PC-9 (cell line): ENCODE measurements at regions not wholly inside any gene's neighbourhood (a gene's known extent, or its start where the extent isn't known, plus 50 kb on each side); places are given as distances from the start of the nearest gene placed in this dataset.

Experiments
- CTCF ChIP-seq: fragments of 200-600 bp; sonication (generic); conservative IDR thresholded peaks from 2 replicates; pipeline ENCODE4 v1.6.1; 2017; ENCODE audit warnings: mixed run types, antibody characterized with exemption, mild to moderate bottlenecking, moderate library complexity
- EZH2 ChIP-seq: fragments of 200-600 bp; sonication (generic); IDR thresholded peaks from 2 replicates; pipeline ENCODE4 v1.8.0; 2017; ENCODE audit warnings: antibody characterized with exemption, low read depth

GRCh38 chr6:15758631-15759215 is 95.9 kb upstream of the DTNBP1 start:
- TF ChIP-seq CTCF (no peak), EZH2 (no peak)
